HepG2 (cell line): ENCODE measurements at regions not wholly inside any gene's neighbourhood (a gene's known extent, or its start where the extent isn't known, plus 50 kb on each side); places are given as distances from the start of the nearest gene placed in this dataset.

Experiments used
- ARHGAP35 ChIP-seq: sonication (generic); formaldehyde crosslinking; IDR thresholded peaks from 2 replicates; pipeline ENCODE4 v1.9.0; 2022; ENCODE audit warnings: mild to moderate bottlenecking, inconsistent platforms, moderate library complexity, missing genetic modification reagents, borderline replicate concordance
- FOSL2 ChIP-seq: sonication (generic); formaldehyde crosslinking; IDR thresholded peaks from 2 replicates; pipeline ENCODE4 v1.4.0; 2020; ENCODE audit warnings: missing genetic modification reagents
- FOXK2 ChIP-seq: fragments of 450-650 bp; IDR thresholded peaks from 2 replicates; pipeline ENCODE4 v1.6.1; 2016
- KDM5B ChIP-seq: sonication (generic); formaldehyde crosslinking; IDR thresholded peaks from 2 replicates; pipeline ENCODE4 v1.4.0; 2020; ENCODE audit warnings: missing genetic modification reagents, mild to moderate bottlenecking, borderline replicate concordance
- PPARG ChIP-seq: conservative IDR thresholded peaks from 2 replicates; pipeline ENCODE4 v1.6.1; 2016; ENCODE audit warnings: missing biosample characterization, missing genetic modification reagents
- REPIN1 ChIP-seq: sonication (generic); formaldehyde crosslinking; IDR thresholded peaks from 2 replicates; pipeline ENCODE4 v1.8.0; 2022; ENCODE audit warnings: missing genetic modification reagents, low read depth, mild to moderate bottlenecking, borderline replicate concordance
- ZFP36 ChIP-seq: fragments of 150-350 bp; IDR thresholded peaks from 2 replicates; pipeline ENCODE4 v1.6.1; 2018; ENCODE audit warnings: borderline replicate concordance, low read length, low read depth; ENCODE audit not compliant: partially characterized antibody
- TF ChIP-seq, protein P1 (sequence below): sonication (generic); formaldehyde crosslinking; IDR thresholded peaks from 2 replicates; pipeline ENCODE4 v1.8.1; 2023; ENCODE audit warnings: missing genetic modification reagents, inconsistent platforms, borderline replicate concordance
- TF ChIP-seq, protein P2 (sequence below): sonication (generic); formaldehyde crosslinking; conservative IDR thresholded peaks from 2 replicates; pipeline ENCODE4 v1.8.0; 2022; ENCODE audit warnings: mild to moderate bottlenecking, moderate library complexity, missing genetic modification reagents
- TF ChIP-seq, protein P3 (sequence below): sonication (generic); formaldehyde crosslinking; IDR thresholded peaks from 2 replicates; pipeline ENCODE4 v1.5.0; 2020; ENCODE audit warnings: mild to moderate bottlenecking, missing genetic modification reagents, borderline replicate concordance
- TF ChIP-seq, protein P4 (sequence below): sonication (generic); formaldehyde crosslinking; IDR thresholded peaks from 2 replicates; pipeline ENCODE4 v1.4.0; 2020; ENCODE audit warnings: mild to moderate bottlenecking, missing genetic modification reagents
- TF ChIP-seq, protein P5 (sequence below): sonication (generic); formaldehyde crosslinking; IDR thresholded peaks from 2 replicates; pipeline ENCODE4 v1.4.0; 2020; ENCODE audit warnings: missing genetic modification reagents
- TF ChIP-seq, protein P6 (sequence below): sonication (generic); formaldehyde crosslinking; IDR thresholded peaks from 2 replicates; pipeline ENCODE4 v1.8.1; 2022; ENCODE audit warnings: low read depth, mild to moderate bottlenecking, missing genetic modification reagents

DNA sequence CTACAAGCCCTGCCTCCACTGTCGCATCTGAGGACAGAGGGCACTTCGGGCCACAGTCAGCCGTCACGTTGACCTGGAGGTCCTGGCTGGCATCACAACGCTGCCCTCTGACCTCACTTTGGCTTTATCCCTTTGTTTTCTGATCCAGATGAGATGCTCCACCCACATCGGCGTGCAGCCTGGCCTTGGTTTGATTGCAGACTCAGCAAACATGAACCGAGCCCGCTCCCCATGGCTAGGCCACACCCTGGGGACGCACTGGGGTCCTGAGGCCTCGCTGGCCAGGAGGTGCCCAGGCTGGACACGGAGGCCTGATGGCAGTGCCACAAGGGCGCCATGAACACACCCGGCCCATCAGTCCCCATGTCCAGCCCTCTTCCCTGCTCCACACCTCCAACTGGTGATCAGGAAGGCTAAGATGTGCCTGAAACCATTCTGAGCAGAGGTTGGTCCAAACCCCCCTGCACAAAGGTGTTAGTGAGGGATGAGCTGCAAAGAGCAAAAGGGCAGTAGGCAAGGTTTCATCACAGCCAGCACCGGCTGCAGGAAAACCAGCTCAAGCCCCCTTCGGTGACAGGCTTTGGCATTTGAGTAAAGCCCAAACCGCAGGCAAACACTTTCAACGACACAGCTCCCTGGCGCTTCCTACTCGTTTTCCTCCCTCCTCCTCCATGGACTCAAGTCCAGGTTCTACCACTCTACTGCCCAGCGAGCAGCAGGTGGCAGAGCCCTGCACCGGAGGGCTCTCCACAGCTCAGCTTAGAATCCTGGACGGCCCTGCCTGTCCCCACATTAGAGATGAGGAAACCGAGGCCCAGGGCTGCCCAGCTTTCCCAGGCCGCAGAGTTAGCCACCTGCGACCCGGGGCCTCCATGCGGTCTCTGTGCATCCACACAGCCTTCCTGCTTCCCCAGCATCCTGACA lies 165.8 kb downstream of the NUP210 start (continued):
- TF ChIP-seq, protein P1, sequence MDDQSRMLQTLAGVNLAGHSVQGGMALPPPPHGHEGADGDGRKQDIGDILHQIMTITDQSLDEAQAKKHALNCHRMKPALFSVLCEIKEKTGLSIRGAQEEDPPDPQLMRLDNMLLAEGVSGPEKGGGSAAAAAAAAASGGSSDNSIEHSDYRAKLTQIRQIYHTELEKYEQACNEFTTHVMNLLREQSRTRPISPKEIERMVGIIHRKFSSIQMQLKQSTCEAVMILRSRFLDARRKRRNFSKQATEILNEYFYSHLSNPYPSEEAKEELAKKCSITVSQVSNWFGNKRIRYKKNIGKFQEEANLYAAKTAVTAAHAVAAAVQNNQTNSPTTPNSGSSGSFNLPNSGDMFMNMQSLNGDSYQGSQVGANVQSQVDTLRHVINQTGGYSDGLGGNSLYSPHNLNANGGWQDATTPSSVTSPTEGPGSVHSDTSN (CRISPR knock-in tag) = no peak
- TF ChIP-seq FOSL2 (CRISPR knock-in tag) = peak; percentile 20
- TF ChIP-seq ARHGAP35 (CRISPR knock-in tag) = no peak
- TF ChIP-seq, protein P2, sequence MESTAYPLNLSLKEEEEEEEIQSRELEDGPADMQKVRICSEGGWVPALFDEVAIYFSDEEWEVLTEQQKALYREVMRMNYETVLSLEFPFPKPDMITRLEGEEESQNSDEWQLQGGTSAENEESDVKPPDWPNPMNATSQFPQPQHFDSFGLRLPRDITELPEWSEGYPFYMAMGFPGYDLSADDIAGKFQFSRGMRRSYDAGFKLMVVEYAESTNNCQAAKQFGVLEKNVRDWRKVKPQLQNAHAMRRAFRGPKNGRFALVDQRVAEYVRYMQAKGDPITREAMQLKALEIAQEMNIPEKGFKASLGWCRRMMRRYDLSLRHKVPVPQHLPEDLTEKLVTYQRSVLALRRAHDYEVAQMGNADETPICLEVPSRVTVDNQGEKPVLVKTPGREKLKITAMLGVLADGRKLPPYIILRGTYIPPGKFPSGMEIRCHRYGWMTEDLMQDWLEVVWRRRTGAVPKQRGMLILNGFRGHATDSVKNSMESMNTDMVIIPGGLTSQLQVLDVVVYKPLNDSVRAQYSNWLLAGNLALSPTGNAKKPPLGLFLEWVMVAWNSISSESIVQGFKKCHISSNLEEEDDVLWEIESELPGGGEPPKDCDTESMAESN (CRISPR knock-in tag) = 0 out of 2 replicates have a peak, but pooled peaks have one; percentile 52
- no peak for TF ChIP-seq ZFP36
- TF ChIP-seq FOXK2 = no peak
- TF ChIP-seq, protein P3, sequence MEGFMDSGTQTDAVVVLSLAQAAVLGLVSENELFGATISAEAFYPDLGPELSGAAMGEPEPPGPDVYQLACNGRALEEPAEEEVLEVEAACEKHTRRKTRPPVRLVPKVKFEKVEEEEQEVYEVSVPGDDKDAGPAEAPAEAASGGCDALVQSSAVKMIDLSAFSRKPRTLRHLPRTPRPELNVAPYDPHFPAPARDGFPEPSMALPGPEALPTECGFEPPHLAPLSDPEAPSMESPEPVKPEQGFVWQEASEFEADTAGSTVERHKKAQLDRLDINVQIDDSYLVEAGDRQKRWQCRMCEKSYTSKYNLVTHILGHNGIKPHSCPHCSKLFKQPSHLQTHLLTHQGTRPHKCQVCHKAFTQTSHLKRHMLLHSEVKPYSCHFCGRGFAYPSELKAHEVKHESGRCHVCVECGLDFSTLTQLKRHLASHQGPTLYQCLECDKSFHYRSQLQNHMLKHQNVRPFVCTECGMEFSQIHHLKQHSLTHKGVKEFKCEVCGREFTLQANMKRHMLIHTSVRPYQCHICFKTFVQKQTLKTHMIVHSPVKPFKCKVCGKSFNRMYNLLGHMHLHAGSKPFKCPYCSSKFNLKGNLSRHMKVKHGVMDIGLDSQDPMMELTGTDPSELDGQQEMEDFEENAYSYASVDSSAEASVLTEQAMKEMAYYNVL (CRISPR knock-in tag) = peak; percentile 82
- TF ChIP-seq, protein P4, sequence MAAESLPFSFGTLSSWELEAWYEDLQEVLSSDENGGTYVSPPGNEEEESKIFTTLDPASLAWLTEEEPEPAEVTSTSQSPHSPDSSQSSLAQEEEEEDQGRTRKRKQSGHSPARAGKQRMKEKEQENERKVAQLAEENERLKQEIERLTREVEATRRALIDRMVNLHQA (CRISPR knock-in tag) = no peak
- TF ChIP-seq PPARG (CRISPR knock-in tag) = peak; percentile 42; the same call in 1 of the 2 replicates
- peak; percentile 78; the same call in 1 of the 2 replicates for TF ChIP-seq KDM5B (CRISPR knock-in tag)
- TF ChIP-seq REPIN1 (CRISPR knock-in tag) = 0 out of 2 replicates have a peak, but pooled peaks have one; percentile 71
- TF ChIP-seq, protein P5, sequence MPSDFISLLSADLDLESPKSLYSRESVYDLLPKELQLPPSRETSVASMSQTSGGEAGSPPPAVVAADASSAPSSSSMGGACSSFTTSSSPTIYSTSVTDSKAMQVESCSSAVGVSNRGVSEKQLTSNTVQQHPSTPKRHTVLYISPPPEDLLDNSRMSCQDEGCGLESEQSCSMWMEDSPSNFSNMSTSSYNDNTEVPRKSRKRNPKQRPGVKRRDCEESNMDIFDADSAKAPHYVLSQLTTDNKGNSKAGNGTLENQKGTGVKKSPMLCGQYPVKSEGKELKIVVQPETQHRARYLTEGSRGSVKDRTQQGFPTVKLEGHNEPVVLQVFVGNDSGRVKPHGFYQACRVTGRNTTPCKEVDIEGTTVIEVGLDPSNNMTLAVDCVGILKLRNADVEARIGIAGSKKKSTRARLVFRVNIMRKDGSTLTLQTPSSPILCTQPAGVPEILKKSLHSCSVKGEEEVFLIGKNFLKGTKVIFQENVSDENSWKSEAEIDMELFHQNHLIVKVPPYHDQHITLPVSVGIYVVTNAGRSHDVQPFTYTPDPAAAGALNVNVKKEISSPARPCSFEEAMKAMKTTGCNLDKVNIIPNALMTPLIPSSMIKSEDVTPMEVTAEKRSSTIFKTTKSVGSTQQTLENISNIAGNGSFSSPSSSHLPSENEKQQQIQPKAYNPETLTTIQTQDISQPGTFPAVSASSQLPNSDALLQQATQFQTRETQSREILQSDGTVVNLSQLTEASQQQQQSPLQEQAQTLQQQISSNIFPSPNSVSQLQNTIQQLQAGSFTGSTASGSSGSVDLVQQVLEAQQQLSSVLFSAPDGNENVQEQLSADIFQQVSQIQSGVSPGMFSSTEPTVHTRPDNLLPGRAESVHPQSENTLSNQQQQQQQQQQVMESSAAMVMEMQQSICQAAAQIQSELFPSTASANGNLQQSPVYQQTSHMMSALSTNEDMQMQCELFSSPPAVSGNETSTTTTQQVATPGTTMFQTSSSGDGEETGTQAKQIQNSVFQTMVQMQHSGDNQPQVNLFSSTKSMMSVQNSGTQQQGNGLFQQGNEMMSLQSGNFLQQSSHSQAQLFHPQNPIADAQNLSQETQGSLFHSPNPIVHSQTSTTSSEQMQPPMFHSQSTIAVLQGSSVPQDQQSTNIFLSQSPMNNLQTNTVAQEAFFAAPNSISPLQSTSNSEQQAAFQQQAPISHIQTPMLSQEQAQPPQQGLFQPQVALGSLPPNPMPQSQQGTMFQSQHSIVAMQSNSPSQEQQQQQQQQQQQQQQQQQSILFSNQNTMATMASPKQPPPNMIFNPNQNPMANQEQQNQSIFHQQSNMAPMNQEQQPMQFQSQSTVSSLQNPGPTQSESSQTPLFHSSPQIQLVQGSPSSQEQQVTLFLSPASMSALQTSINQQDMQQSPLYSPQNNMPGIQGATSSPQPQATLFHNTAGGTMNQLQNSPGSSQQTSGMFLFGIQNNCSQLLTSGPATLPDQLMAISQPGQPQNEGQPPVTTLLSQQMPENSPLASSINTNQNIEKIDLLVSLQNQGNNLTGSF (CRISPR knock-in tag) = no peak
- TF ChIP-seq, protein P6, sequence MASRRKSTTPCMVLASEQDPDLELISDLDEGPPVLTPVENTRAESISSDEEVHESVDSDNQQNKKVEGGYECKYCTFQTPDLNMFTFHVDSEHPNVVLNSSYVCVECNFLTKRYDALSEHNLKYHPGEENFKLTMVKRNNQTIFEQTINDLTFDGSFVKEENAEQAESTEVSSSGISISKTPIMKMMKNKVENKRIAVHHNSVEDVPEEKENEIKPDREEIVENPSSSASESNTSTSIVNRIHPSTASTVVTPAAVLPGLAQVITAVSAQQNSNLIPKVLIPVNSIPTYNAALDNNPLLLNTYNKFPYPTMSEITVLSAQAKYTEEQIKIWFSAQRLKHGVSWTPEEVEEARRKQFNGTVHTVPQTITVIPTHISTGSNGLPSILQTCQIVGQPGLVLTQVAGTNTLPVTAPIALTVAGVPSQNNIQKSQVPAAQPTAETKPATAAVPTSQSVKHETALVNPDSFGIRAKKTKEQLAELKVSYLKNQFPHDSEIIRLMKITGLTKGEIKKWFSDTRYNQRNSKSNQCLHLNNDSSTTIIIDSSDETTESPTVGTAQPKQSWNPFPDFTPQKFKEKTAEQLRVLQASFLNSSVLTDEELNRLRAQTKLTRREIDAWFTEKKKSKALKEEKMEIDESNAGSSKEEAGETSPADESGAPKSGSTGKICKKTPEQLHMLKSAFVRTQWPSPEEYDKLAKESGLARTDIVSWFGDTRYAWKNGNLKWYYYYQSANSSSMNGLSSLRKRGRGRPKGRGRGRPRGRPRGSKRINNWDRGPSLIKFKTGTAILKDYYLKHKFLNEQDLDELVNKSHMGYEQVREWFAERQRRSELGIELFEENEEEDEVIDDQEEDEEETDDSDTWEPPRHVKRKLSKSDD (CRISPR knock-in tag) = peak; percentile 93
